Glutamatergic neuron (in vitro differentiated cells): ENCODE measurements at regions not wholly inside any gene's neighbourhood (a gene's known extent, or its start where the extent isn't known, plus 50 kb on each side); places are given as distances from the start of the nearest gene placed in this dataset.
"Not testable (repeated sequence)": the region's sequence is repeated elsewhere in the genome, so short reads cannot be mapped to it uniquely, and the experiment has no call there.

Experiments
- DNase-seq: peaks from one replicate; pipeline ENCODE4 v3.0.0; 2022
- H3K27ac Mint-ChIP-seq: one replicate; pipeline ENCODE4 v1.8.0; 2020; ENCODE audit warnings: mild to moderate bottlenecking, mixed read lengths, inconsistent platforms; ENCODE audit not compliant: unreplicated experiment
- H3K27me3 Mint-ChIP-seq: one replicate; pipeline ENCODE4 v1.8.0; 2020; ENCODE audit warnings: mild to moderate bottlenecking, moderate library complexity, mixed read lengths, inconsistent platforms; ENCODE audit not compliant: unreplicated experiment
- H3K36me3 Mint-ChIP-seq: one replicate; pipeline ENCODE4 v1.8.0; 2020; ENCODE audit warnings: mild to moderate bottlenecking, mixed read lengths, inconsistent platforms; ENCODE audit not compliant: unreplicated experiment
- H3K4me1 Mint-ChIP-seq: one replicate; pipeline ENCODE4 v1.8.0; 2020; ENCODE audit warnings: mild to moderate bottlenecking, low read depth, mixed read lengths, inconsistent platforms; ENCODE audit not compliant: unreplicated experiment
- H3K4me3 Mint-ChIP-seq: one replicate; pipeline ENCODE4 v1.8.0; 2020; ENCODE audit warnings: mild to moderate bottlenecking, mixed read lengths, inconsistent platforms; ENCODE audit not compliant: unreplicated experiment
- H3K9me3 Mint-ChIP-seq: one replicate; pipeline ENCODE4 v1.8.0; 2020; ENCODE audit warnings: mild to moderate bottlenecking, moderate library complexity, mixed read lengths, inconsistent platforms; ENCODE audit not compliant: unreplicated experiment
- CTCF ChIP-seq: fragments of 200-600 bp; sonication (generic); IDR thresholded peaks from one replicate; pipeline ENCODE4 v1.5.0; 2021; ENCODE audit not compliant: partially characterized antibody, unreplicated experiment

GRCh38 chr12:75623631-75624154 lies 112.3 kb upstream of the KRR1 start:
- H3K4me3 Mint-ChIP-seq = no peak overlapping the region
- no peak overlapping the region for H3K27ac Mint-ChIP-seq
- peaks cover 3% of the 10 kb centered on the region for H3K36me3 Mint-ChIP-seq
- peaks cover 3% of the 10 kb centered on the region for H3K27me3 Mint-ChIP-seq
- peaks cover 2% of the 10 kb centered on the region for H3K9me3 Mint-ChIP-seq
- H3K4me1 Mint-ChIP-seq = peaks cover 3% of the 10 kb centered on the region
- no peak for TF ChIP-seq CTCF
- no peak for DNase-seq

GRCh38 chr12:75622492-75622891 lies 111.1 kb upstream of the KRR1 start:
- peaks cover 3% of the 10 kb centered on the region for H3K36me3 Mint-ChIP-seq
- H3K9me3 Mint-ChIP-seq = peaks cover 2% of the 10 kb centered on the region
- no peak for TF ChIP-seq CTCF
- H3K4me1 Mint-ChIP-seq = peaks cover 6% of the 10 kb centered on the region
- H3K4me3 Mint-ChIP-seq = no peak overlapping the region
- H3K27me3 Mint-ChIP-seq = peaks cover 3% of the 10 kb centered on the region
- H3K27ac Mint-ChIP-seq = no peak overlapping the region
- DNase-seq = no peak

- DNase-seq, H3K4me1 Mint-ChIP-seq, H3K27me3 Mint-ChIP-seq, H3K27ac Mint-ChIP-seq, H3K4me3 Mint-ChIP-seq, H3K9me3 Mint-ChIP-seq: not testable (repeated sequence)
- peaks cover 29% of the 10 kb centered on the region for H3K36me3 Mint-ChIP-seq
These were observed 103.0 kb upstream of the KRR1 start for GRCh38 chr12:75614396-75614795.

- Mint-ChIP-seq H3K4me1 (peaks cover 4% of the 10 kb centered on the region), H3K27ac (no peak overlapping the region), H3K9me3 (peaks cover 7% of the 10 kb centered on the region), H3K27me3 (no peaks in the 10 kb centered on the region), H3K4me3 (no peak overlapping the region), H3K36me3 (peaks cover 26% of the 10 kb centered on the region)
- DNase-seq = no peak
- no peak for TF ChIP-seq CTCF
These were observed 102.6 kb upstream of the KRR1 start for GRCh38 chr12:75613981-75614380.

GRCh38 chr12:75611041-75611440 lies 99.6 kb upstream of the KRR1 start:
- H3K36me3 Mint-ChIP-seq = peaks cover 21% of the 10 kb centered on the region
- peaks cover 8% of the 10 kb centered on the region for H3K9me3 Mint-ChIP-seq
- H3K4me1 Mint-ChIP-seq = peaks cover 14% of the 10 kb centered on the region
- DNase-seq = no peak
- no peaks in the 10 kb centered on the region for H3K27me3 Mint-ChIP-seq
- no peak overlapping the region for H3K4me3 Mint-ChIP-seq
- H3K27ac Mint-ChIP-seq = no peak overlapping the region
- TF ChIP-seq CTCF = no peak

- Mint-ChIP-seq H3K4me1 (peaks cover 21% of the 10 kb centered on the region), H3K27ac (no peak overlapping the region), H3K4me3 (no peak overlapping the region), H3K27me3 (no peaks in the 10 kb centered on the region), H3K36me3 (peaks cover 4% of the 10 kb centered on the region), H3K9me3 (peaks cover 5% of the 10 kb centered on the region)
- no peak for TF ChIP-seq CTCF
- no peak for DNase-seq
These were observed 95.5 kb upstream of the KRR1 start for GRCh38 chr12:75606956-75607355.
